Fibroblast of lung (primary cell): ENCODE measurements at regions not wholly inside any gene's neighbourhood (a gene's known extent, or its start where the extent isn't known, plus 50 kb on each side); places are given as distances from the start of the nearest gene placed in this dataset.

Experiments
- CTCF ChIP-seq, 2 donors: IDR thresholded peaks in 1 of 2; conservative IDR thresholded peaks in 1 of 2; 1 replicate in 1 of 2; 2 replicates in 1 of 2; pipeline ENCODE4 v1.5.1; 2011 to 2012; ENCODE audit warnings: low read length in 2 of 2, control low read depth in 1 of 2, inconsistent platforms in 1 of 2, low read depth in 1 of 2, mild to moderate bottlenecking in 1 of 2
- EZH2 ChIP-seq: IDR thresholded peaks from 2 replicates; pipeline ENCODE4 v1.5.1; 2012; ENCODE audit warnings: low read length, control low read depth, mild to moderate bottlenecking; ENCODE audit errors: missing control alignments

- no peak for TF ChIP-seq CTCF (conservative IDR thresholded peaks at IDR 0.05 in 1 of 2, IDR thresholded peaks at IDR 0.05 in 1 of 2; ENCODE audit: low read depth in 1 of 2, low read length in 2 of 2)
- TF ChIP-seq EZH2, result no peak
Measured at GRCh38 chr4:4792466-4792865, 67.0 kb upstream of the MSX1 start.
